Liver (tissue), 8 donors: ENCODE measurements at regions not wholly inside any gene's neighbourhood (a gene's known extent, or its start where the extent isn't known, plus 50 kb on each side); places are given as distances from the start of the nearest gene placed in this dataset.
A peak's percentile ranks its signal among the peaks of the same experiment; 100 is the strongest.

ENCODE experiments used
- DNase-seq: peaks from one replicate; pipeline ENCODE4 v3.0.0-alpha.2; 2017; ENCODE audit warnings: low spot score
- H3K27ac ChIP-seq, 2 donors: one replicate each; pipeline ENCODE4 v1.7.0; 2013; ENCODE audit warnings: inconsistent platforms in 2 of 2, low read length in 2 of 2, control low read depth in 1 of 2, low read depth in 1 of 2, mild to moderate bottlenecking in 1 of 2
- H3K27me3 ChIP-seq, 4 donors: one replicate each; pipeline versions ENCODE4 v1.6.1 to v1.7.0; 2013; ENCODE audit warnings: low read length in 3 of 4, inconsistent platforms in 1 of 4, mild to moderate bottlenecking in 1 of 4, moderate library complexity in 1 of 4; ENCODE audit not compliant: control insufficient read depth in 4 of 4, insufficient read depth in 4 of 4
- H3K36me3 ChIP-seq, 4 donors: one replicate each; pipeline versions ENCODE4 v1.6.1 to v1.7.0; 2013; ENCODE audit warnings: low read length in 3 of 4, mild to moderate bottlenecking in 3 of 4, low read depth in 1 of 4, moderate library complexity in 1 of 4; ENCODE audit not compliant: control insufficient read depth in 4 of 4, insufficient read depth in 3 of 4
- H3K4me1 ChIP-seq, 4 donors: one replicate each; pipeline versions ENCODE4 v1.6.1 to v1.7.0; 2013; ENCODE audit warnings: low read length in 3 of 4, mild to moderate bottlenecking in 3 of 4, moderate library complexity in 1 of 4; ENCODE audit not compliant: control insufficient read depth in 4 of 4, insufficient read depth in 4 of 4
- H3K4me3 ChIP-seq, 3 donors: one replicate each; pipeline versions ENCODE4 v1.6.1 to v1.7.0; 2013; ENCODE audit warnings: low read length in 3 of 3, control low read depth in 1 of 3, low read depth in 1 of 3, mild to moderate bottlenecking in 1 of 3
- H3K9ac ChIP-seq, 2 donors: one replicate each; pipeline ENCODE4 v1.7.0; 2013; ENCODE audit warnings: low read length in 2 of 2, mild to moderate bottlenecking in 2 of 2, moderate library complexity in 2 of 2, control low read depth in 1 of 2, low read depth in 1 of 2
- H3K9me3 ChIP-seq, 4 donors: one replicate each; pipeline versions ENCODE4 v1.6.1 to v1.7.0; 2013; ENCODE audit warnings: low read length in 3 of 4; ENCODE audit not compliant: control insufficient read depth in 4 of 4
- ATF3 ChIP-seq: IDR thresholded peaks from 2 replicates; pipeline ENCODE4 v1.6.1; 2016; ENCODE audit warnings: antibody characterized with exemption
- CTCF ChIP-seq: fragments of 150-350 bp; IDR thresholded peaks from 2 replicates; pipeline ENCODE4 v1.5.1; 2017; ENCODE audit warnings: improper control_type of control experiment, low read depth, low read length; ENCODE audit not compliant: missing input control
- FOXA1 ChIP-seq: IDR thresholded peaks from 2 replicates; pipeline ENCODE4 v1.6.1; 2016; ENCODE audit warnings: antibody characterized with exemption
- FOXA2 ChIP-seq: IDR thresholded peaks from 2 replicates; pipeline ENCODE4 v1.6.1; 2016; ENCODE audit warnings: antibody characterized with exemption
- GABPA ChIP-seq, 2 donors: IDR thresholded peaks in 1 of 2; conservative IDR thresholded peaks in 1 of 2; 2 replicates each; pipeline ENCODE4 v1.6.1; 2016; ENCODE audit warnings: antibody characterized with exemption in 2 of 2, mild to moderate bottlenecking in 1 of 2, moderate library complexity in 1 of 2
- JUND ChIP-seq, 2 donors: IDR thresholded peaks; 2 replicates each; pipeline ENCODE4 v1.6.1; 2016; ENCODE audit warnings: antibody characterized with exemption in 2 of 2
- NR2F2 ChIP-seq: IDR thresholded peaks from 2 replicates; pipeline ENCODE4 v1.6.1; 2016; ENCODE audit warnings: antibody characterized with exemption
- RAD21 ChIP-seq, 2 donors: IDR thresholded peaks; 2 replicates each; pipeline ENCODE4 v1.6.1; 2016; ENCODE audit warnings: antibody characterized with exemption in 2 of 2, mild to moderate bottlenecking in 2 of 2
- REST ChIP-seq: IDR thresholded peaks from 2 replicates; pipeline ENCODE4 v1.6.1; 2016; ENCODE audit warnings: antibody characterized with exemption, mild to moderate bottlenecking
- SP1 ChIP-seq: IDR thresholded peaks from 2 replicates; pipeline ENCODE4 v1.6.1; 2018; ENCODE audit warnings: antibody characterized with exemption, mild to moderate bottlenecking
- TAF1 ChIP-seq: conservative IDR thresholded peaks from 2 replicates; pipeline ENCODE4 v1.6.1; 2016; ENCODE audit warnings: antibody characterized with exemption, mild to moderate bottlenecking
- WGBS: extraction: QIAGEN DNeasy Blood & Tissue Kit; methylation state at CpG from one replicate; pipeline ENCODE4 v1.1.7; 2013; 5-methylcytosine and 5-hydroxymethylcytosine counted together
- donor health status: healthy.
- donor health status: healthy.
- donor health status: healthy.
- donor health status: healthy.
- donor health status: healthy.

- no peaks in the 10 kb centered on the region for H3K9me3 ChIP-seq
- 38% methylated on average over 3 of the region's 3 CpGs for WGBS
- DNase-seq, result no peak
Measured at GRCh38 chr4:27666943-27667342, 806.3 kb downstream of the STIM2 start.

GRCh38 chr4:27668001-27668400, 807.4 kb downstream of the STIM2 start:
- TF ChIP-seq RAD21 (IDR thresholded peaks at IDR 0.05) (no peak), GABPA (IDR thresholded peaks at IDR 0.05 in 1 of 2, conservative IDR thresholded peaks at IDR 0.05 in 1 of 2) (no peak)
- 83% methylated on average over 3 of the region's 3 CpGs for whole genome bisulfite sequencing
- no peak overlapping the region for H3K9ac ChIP-seq

More at GRCh38 chr4:27666943-27667342, 806.3 kb downstream of the STIM2 start:
- Histone ChIP-seq H3K27ac (no peak overlapping the region), H3K4me3 (no peak overlapping the region), H3K4me1 (no peaks in the 10 kb centered on the region), H3K36me3 (no peaks in the 10 kb centered on the region), H3K27me3 (no peaks in the 10 kb centered on the region), H3K9ac (no peak overlapping the region)
- no peak for TF ChIP-seq NR2F2
- TF ChIP-seq RAD21 (IDR thresholded peaks at IDR 0.05), result peak; percentile 27 to 43

GRCh38 chr4:27678027-27678426, 817.4 kb downstream of the STIM2 start:
- no peak overlapping the region for H3K9ac ChIP-seq

More at GRCh38 chr4:27668001-27668400, 807.4 kb downstream of the STIM2 start:
- H3K36me3 ChIP-seq, result no peaks in the 10 kb centered on the region
- no peaks in the 10 kb centered on the region for H3K27me3 ChIP-seq
- H3K27ac ChIP-seq, result no peak overlapping the region
- H3K9me3 ChIP-seq, result no peaks in the 10 kb centered on the region
- no peaks in the 10 kb centered on the region for H3K4me1 ChIP-seq
- no peak overlapping the region for H3K4me3 ChIP-seq
- DNase-seq, result no peak

More at GRCh38 chr4:27678027-27678426, 817.4 kb downstream of the STIM2 start:
- no peak overlapping the region for H3K27ac ChIP-seq
- no peaks in the 10 kb centered on the region for H3K9me3 ChIP-seq
- DNase-seq, result no peak
- no peak overlapping the region for H3K4me3 ChIP-seq
- no peaks in the 10 kb centered on the region for H3K4me1 ChIP-seq
- no peak for TF ChIP-seq ATF3
- no peak for TF ChIP-seq FOXA2
- TF ChIP-seq JUND (IDR thresholded peaks at IDR 0.05), result no peak
- no peak for TF ChIP-seq TAF1
- no peak for TF ChIP-seq SP1
- no peak for TF ChIP-seq RAD21 (IDR thresholded peaks at IDR 0.05)
- TF ChIP-seq FOXA1, result no peak
- no peak for TF ChIP-seq CTCF
- TF ChIP-seq REST, result no peak
- no peak for TF ChIP-seq NR2F2
- H3K27me3 ChIP-seq, result peaks cover 0 to 2% (median 0%) of the 10 kb centered on the region in 4 donors
- WGBS, result 63% methylated on average over 1 of the region's 1 CpG
- no peaks in the 10 kb centered on the region for H3K36me3 ChIP-seq
